Occipital lobe (tissue), 1 donor: ENCODE measurements at regions not wholly inside any gene's neighbourhood (a gene's known extent, or its start where the extent isn't known, plus 50 kb on each side); places are given as distances from the start of the nearest gene placed in this dataset.

Source experiments
- DNase-seq: peaks from one replicate; lab custom pipeline; 2025; lab: John Stamatoyannopoulos, UW

DNA sequence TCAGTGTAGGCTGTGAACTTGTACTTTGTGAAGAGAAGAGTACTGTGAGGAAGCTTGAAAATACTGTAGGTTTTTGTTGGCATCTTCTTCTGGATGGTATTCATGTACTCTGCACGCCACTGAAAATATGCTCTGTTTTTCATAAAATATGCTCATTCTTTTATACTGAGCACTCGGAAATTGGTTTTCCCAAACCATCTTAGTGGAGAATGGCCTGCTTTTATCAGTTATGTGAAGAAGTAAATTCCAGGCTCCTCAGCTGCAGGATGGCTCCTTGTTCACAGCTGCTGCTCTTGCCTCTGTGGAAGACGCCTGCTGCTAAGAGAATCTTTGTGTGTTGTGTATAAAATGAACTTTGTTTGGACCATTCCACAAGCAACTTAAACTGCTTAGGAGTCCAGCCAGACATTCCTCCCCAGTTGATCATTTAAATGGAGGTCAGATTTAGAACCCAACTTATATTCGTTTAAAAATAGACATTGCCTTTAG is 443.5 kb upstream of the RGS6 start:
- DNase-seq: no peak

DNA sequence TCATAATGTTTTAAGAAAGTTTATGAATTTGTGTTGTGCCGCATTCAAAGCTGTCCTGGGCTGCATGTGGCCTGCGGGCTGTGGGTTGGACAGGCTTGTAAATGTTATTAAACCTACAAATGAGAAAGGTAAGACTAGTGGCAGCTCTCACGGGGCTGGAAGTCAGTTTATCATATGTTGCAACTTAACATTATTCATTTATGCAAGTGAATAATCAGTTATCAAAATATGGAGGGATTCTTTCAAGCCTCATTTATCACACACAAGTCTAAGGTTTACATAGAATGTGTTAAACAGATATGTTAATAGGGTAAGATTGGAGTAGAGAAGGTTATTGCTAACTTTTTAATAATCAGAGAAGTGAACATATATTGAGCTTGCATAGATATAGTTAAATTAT is 442.5 kb upstream of the RGS6 start:
- no peak for DNase-seq

DNA sequence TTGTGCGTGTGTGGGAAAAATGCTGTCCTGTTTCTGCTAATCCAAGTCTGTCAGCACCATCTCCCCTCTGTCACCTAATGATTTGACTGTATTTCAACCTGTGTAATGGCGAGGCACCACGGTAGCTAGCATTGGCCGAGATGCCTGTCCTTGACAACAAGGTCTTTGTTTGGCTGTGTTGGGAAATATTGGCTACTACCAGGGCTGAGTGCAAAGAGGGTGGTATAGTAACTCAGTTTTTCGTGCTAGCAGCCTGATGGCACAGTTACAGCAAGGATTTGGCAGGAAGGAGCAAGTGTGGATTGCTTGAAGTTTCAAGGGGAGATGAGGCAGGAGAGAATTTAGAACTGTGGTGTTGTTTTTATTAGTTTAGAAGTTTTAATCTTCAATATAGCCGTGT is 440.3 kb upstream of the RGS6 start:
- DNase-seq: no peak

DNA sequence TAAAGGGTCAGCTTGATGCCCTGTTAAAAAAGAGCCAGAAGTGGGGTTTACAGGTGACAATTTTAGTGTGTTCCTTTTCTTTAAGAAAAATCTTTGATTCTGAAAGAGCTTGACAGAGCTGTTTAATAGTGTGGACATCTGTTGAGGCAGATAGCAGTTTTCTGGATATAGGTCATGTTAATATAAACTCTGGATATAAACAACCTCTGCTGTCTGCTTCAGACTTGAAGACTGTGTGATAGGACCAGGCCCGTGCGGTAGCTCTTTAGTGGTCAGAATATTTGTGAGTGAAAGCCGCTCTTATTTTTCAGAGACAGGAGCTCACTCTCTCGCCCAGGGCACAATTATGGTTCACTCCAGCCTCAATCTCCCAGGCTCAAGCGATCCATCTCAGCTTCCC is 439.9 kb upstream of the RGS6 start:
- no peak for DNase-seq

DNA sequence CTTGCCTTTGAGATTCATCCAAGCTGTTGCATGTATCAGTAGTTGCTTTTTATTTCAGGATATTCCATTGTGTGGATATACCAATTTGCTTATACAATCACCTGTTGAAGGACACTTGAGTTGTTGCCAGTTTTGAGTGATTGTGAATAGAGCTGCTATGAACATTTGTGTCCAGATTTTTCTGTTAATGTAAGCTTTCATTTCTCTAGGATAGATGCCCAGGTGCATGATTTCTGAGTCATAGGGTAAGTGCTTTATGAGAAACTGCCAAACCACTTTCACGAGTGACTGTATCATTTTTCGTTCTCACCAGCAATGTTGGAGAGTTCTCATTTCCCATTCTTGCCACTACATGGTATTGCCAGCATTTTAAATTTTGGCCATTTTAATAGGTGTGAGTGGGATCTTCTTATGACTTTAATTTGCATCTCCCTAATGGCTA is 434.6 kb upstream of the RGS6 start:
- no peak for DNase-seq

DNA sequence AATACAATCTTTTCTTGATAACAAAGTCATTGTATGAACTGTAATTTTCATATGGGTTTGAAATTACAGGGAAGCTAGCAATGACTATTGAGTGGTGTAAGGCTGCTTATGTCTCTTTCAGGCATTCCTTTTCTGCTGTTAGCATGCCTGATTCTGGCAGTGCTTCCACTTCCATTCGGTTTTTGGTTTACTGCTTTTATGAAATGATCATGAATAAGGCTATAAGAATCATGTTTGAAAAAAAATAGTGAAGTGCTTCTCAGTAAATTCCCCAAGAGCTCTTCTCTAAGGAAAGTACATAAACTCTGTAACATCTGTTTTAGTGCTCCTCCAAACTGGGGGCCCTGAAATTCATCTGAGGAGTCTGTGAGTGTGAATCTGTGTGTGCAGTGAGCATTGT is 434.0 kb upstream of the RGS6 start:
- no peak for DNase-seq

DNA sequence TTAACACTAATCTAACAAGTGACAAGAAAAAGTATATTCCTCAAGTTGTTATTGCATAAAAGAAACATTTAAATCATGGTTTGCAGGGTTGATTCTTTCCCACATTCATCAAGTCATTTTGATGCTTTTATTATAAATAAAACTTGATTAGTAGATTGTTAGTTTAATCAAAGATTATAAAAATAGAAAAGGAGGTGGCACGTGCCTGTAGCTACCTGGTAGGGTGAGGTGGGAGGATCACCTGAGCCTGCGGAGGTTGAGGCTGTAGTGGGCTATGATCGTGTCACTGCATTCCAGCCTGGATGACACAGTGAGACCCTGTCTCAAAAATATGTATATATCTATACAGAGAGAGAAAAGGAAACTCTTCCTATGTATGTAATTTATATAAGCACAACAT is 433.2 kb upstream of the RGS6 start:
- no peak for DNase-seq

DNA sequence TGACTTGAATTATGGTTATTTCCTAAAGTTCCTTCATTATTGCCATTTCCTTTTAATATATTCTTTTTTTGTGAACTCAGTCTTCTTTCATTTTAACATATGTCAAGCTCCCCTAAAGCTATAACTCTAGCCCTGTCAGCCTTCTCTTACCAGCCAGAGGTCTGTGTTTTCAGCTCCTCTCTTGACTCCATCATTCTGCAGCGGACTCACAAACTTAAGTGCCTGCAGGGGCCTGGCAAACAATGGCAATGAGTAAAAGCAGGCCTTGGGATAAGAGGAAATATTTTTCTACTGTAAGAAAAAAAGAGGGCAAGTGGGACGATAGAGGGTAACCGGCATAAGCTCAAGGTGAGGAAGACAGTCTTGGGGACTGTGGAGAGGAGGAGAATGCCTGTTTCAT is 424.5 kb upstream of the RGS6 start:
- DNase-seq: no peak

DNA sequence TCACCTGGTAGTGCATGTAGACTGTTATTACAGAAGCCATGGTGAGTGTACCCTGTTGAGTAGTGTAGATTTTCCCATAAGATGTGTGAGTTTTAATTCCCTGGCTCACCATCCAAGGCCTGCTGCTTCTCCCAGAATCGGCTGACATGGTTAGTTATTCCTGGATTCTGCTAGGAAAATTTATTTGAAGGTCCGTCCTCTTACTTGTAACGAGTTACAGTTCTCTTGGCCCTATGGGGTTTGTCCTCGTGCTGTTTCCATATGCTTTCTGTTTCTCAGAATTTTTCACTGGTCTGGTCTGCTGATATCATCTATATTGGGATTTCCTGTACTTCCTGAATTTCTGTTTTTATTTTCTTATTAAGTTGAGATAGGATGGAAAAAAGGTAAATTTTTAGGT is 423.3 kb upstream of the RGS6 start:
- no peak for DNase-seq

DNA sequence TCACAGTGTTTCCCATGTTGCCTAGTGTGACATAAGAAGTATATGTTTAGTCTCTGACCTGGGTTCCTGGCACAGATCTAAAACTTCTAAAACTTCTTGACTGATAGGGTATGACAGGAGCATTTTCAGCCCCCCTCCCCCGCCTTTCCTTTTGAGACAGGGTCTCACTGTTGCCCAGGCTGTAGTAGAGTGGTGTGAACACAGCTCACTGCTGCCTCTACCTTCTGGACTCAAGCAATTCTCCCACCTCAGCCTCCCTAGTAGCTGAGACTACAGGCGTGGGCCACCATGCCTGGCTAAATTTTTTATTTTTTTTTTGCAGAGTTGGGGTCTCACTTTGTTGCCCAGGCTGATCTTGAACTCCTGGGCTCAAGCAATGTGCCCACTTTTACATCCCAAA is 421.1 kb upstream of the RGS6 start:
- no peak for DNase-seq

DNA sequence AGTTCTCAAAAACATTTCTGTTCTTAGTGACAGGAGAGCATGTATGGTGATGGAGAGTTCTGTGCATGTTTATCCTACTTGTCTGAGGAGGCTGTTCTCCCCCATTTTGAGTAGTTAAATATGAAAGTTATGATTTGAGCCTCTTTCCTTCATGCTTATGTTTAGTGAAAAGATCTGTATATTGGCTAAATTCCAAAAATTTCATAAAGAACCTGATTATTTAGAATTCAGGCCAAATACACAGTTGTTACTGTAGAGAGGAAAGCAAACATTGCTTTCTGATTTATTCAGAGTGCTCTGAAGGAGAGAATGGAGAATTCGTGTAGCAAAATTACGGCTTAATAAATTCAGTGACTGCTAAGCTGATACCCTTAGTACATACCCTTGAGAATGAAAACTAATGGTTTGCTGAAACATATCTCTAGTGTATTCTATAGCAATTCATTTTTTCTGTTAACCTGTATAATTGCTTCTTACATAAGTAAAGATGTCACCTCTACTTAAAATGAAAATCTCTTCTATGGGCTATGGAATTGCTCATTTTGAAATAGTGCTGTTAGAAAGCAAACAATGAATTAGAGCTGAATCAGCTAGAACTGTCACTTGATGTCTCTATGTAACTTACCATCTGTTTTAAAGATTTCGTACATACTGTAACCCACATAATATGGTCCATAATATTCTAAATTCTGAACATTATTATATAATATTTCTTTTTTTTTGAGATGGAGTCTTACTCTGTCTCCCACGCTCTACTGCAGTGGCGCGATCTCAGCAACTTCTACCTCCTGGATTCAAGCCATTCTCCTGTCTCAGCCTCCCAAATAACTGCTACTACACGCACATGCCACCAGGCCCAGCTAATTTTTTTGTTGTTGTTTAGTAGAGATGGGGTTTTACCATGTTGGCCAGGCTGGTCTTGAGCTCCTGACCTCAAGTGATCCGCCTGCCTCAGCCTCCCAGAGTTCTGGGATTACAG is 417.0 kb upstream of the RGS6 start:
- DNase-seq: no peak

DNA sequence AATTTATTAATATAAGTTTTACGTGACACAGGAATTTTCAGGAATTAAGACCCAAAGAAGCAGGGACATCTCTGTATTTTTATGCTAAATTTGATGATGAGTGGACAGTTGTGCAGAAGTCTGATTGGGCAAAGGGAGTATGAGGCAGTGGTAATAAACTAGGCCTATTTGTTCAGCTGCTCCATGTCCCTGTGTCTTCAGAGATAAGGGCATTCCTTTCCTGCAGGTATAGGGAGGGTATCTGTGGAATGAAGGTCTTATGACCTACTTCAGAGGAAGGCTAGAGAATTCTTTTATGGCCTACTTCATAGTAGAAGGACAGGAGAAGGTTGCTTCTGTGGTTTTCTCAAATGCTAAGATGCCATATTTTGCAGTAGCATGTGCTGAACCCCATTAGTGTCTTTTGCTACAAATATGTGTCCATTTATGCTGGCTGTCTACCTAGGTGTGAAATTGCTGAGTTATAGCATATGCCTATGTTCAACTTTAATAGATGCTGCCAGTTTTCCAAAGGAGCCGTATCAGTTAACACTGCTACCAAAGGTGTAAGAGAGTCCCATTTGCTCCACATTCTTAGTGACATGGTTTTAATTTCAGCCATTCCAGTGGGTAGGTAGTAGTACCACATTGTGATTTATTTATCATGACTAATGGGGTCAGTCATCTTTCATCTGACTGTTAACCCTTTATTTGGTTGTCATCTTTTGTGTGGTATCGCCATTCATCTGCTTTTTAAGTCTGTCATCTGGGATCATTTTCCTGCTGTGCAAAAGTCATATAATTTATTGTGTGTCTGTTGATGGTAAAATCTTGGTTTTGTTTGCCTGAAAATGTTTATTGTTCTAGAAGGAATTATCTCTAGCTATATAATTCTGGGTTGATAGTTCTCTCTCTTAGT is 410.7 kb upstream of the RGS6 start:
- DNase-seq: no peak

DNA sequence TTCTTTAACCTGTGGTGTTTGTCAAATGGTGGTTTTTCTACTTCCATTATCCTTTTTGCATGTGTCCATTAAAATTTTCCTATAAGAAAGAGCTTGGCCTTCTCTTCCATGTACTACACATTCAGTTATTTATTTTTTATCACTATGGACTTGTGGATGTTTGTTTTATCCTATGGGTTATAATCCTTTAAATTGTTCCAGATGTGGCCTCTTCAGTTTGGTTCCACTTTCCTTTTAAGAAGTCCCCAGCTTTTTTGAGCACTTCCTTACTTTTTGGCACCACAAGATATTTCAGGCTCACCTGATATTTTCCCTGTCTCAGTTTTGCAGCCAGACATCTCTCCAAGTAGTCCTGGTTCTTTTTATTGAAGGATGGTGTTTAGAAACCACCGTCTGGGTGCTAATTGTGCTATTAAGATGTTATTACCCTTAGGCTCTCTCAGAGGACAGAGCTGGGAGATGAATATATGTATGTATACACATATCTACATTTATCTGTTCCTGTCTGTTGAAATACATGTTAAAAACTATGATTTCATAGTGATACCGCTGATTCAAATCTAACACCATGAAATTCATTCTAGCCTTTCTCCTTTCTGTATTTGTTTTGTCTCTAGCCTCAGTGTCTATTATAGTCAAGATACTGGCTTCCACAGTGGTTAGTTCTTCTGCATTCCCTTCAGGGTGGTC is 408.5 kb upstream of the RGS6 start:
- DNase-seq: no peak

DNA sequence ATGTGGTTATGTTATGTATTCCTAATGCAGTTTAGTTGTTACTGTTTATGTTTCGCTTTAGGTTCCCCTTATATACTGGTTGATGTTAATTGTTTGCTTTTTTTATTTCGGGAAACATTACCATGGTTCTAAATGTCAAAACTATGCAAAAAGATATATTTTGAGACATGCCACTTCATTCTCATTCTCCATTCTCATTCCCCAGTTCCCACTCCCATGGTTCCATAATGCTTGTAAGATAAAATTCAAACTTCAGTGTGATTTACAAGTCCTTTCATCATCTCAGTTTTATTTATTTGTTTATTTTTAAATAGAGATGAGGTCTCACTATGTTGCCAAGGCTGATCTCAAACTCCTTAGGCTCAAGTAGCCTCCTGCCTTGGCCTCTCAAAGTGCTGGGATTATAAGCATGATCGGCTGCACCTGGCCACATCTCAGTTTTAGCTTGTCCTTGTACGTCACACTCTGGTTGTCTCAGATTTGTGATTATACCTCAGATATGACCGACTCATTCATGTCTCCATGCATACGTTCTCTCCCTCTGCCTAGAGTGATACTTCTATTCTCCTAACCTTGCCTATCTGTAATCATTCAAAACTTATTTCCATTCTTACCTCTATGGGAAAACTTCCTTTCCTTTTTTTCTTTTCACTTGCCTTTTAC is 407.8 kb upstream of the RGS6 start:
- DNase-seq: no peak

DNA sequence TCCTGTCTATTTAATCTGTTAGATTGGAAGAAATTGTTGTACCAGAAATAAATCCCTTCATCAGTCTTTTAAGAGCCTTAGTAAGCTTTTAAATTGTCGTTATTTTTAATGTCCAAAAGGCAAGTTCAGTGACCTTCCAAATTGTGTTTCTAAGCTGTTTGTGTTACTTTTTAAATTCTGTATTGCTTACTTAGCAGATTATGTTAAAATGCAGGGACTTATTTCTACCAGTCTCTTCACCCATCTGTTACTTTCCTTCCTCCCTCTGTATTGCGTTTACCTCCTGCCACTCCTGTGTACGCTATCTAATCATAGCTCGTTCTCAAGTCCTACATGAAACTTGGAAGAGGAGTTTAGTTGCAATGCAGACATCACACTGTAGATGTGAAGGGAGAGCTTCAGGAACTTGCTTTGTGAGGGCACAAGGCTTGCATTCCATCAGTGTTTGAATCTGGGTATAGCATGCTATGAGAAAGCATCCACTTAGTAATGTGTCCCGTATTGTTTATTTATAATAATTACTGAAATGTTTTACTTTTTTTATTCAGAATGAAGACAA is 406.5 kb upstream of the RGS6 start:
- DNase-seq: no peak

DNA sequence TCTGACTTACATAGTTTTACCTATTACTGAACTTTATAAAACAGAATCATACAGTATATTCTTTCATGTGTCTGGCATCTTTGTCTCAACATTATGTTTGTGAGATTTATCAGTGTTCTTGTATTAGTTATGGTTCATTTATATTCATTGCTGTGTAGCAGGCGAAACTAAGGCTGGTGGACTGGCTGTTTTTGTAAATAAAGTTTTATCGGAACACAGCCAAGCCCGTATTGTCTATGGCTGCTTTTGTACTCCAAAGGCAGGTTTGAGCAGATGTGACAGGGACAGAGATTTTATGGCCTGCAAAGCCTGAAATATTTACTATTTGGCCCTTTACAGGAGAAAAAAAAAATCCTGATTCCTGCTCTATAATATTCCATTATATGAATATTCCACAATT is 405.8 kb upstream of the RGS6 start:
- no peak for DNase-seq

DNA sequence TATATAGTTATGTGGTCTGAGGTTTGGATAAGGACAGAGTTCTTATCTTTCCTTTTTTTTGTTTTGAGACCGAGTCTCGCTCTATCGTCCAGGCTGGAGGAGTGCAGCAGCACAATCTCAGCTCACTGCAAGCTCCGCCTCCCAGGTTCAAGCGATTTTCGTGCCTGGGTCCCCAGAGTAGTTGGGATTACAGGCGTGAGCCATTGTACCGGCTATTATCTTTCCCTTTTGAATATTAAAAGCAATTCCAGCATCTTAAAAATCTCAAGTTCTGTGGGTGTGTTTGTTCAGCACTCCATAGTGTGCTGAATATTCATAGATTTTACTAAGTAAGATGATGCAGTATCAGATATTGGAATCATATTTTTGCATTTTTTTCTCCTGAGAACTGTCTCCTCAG is 404.4 kb upstream of the RGS6 start:
- no peak for DNase-seq

DNA sequence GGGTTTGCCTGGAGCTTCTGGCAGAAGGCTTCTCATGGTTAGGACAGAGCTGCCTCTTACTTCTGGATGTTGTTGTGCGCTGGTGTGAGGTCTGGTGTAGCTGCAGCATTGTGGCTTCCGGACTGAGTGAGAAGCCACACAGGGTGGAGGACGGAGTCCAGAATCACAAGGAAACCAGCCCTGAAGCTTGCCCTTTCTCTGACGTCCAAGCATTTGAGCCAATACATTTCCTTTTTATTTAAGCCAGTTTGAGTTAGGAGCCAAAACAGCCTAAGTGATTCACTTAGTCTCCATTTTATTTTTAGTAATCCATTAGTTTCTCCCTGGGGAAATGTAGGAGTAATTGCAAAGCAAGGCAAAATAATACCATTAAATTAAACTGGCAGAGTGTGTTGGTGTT is 402.4 kb upstream of the RGS6 start:
- no peak for DNase-seq

DNA sequence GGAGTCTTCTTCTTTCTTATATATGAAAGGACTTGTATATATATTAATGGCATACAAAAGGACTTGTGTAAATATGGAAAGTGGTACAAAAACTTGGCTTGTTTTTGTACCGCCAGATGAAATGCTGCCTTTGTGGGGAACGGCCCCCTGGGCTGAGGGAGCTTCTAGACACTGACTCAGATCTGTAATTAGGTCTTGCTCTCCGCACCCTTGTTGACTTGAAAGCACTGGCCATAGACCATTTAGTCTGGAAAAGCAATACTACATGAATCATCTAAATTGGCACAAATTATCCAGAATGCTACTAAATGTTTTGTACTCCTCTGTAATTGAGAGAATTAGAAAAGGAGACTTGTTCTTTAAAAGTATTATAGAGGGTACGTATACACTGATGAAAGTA is 399.9 kb upstream of the RGS6 start:
- no peak for DNase-seq

DNA sequence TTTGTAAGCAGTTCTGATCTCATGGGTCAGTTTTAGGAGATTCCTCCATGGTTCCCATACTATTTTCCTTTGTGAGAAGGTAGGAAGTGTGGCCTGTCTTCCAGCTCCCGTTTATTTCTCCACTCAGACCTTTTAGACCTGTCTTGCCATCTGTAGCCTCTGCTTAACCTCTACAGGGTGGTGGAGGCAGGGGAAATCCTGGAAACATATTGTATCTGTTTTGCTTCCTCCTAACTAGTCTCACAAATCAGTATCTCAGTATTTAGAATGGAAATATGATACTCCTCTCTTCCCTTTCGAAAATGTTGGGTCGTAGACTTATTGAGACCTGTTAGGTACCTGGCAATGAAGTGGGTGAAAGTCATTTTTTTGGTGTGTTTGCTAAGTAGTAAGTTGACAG is 399.4 kb upstream of the RGS6 start:
- no peak for DNase-seq

DNA sequence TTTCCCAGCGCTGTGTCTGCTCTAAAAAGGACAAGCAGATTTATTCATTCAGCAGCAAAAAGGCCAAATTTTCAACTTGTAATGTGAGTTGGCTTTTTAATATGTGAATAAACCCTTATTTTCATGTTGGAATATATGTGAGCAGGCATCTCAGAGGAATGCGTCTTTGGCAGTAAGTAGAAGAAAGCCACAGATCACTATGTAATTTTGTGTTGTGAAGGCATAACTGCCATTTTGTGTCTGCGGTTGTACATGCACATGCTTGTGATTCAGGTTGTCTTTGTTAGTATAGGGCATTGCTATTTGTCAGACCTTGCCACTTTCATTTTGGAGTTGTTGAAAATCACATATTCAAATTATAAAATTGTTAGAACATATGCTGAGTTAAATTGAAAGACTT is 398.8 kb upstream of the RGS6 start:
- DNase-seq: no peak
